Dermis microvascular lymphatic vessel endothelial cell (primary cell): ENCODE measurements at regions not wholly inside any gene's neighbourhood (a gene's known extent, or its start where the extent isn't known, plus 50 kb on each side); places are given as distances from the start of the nearest gene placed in this dataset.
"Not testable (repeated sequence)": the region's sequence is repeated elsewhere in the genome, so short reads cannot be mapped to it uniquely, and the experiment has no call there.

Experiments used
- DNase-seq, 2 donors: peaks; one replicate each; pipeline versions ENCODE4 v3.0.0 to v3.0.0-alpha.2; 2010; ENCODE audit warnings: low read depth in 2 of 2

DNA sequence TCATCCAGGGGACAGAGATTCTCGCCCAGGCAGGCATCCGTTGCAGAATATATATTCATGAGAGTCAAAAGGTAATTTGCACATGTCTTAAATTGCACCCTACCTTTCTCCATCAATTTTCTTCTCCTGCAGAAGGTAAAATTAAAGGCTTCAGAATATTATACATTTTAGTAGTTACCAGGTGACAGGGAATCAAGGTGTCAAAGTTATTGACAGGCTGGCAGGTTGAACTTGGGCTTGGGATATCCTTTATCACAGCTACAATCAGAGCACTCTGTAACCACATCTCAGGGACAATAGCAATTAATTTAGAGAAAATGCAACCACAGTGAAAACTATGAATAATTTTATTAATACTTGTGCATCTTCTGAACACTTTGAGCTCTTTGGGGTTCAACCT is 66.9 kb upstream of the GSC start:
- DNase-seq, result no peak

DNA sequence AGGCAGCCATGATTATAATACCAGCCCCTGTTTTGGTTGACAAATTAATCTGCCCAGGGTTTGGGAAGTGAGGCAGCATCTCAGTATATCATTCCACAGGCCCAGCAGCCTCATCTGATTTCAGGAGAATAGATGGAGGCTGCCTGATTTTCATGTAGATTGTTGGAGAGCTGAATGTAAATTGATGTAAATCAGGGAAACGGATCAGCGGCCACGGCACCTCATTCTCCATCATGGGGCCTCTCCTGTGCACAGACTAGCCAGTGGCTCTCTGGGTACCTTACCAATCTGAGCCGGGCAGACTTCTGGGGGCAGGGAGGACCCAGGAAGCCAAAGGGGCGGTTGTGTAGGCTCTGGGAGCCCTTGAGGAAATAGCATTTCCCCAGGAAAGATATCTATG is 63.7 kb upstream of the GSC start:
- DNase-seq, result no peak

DNA sequence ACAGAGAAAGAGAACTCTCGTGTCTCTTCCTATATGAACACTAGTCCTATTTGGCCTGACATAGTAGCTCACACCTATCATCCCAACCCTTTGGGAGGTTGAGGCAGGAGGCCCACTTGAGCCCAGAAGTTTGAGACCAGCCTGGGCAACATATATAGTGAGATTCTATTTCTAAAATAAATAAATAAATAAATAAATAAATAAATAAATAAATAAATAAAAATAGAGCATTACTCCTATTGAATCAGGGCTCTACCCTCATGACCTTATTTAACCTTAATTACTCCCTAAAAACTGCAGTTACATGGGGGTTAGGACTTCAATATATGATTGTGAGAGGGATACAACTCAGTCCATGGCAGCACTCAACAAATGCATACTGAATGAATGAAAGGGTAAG is 61.2 kb upstream of the GSC start:
- DNase-seq, result no peak

DNA sequence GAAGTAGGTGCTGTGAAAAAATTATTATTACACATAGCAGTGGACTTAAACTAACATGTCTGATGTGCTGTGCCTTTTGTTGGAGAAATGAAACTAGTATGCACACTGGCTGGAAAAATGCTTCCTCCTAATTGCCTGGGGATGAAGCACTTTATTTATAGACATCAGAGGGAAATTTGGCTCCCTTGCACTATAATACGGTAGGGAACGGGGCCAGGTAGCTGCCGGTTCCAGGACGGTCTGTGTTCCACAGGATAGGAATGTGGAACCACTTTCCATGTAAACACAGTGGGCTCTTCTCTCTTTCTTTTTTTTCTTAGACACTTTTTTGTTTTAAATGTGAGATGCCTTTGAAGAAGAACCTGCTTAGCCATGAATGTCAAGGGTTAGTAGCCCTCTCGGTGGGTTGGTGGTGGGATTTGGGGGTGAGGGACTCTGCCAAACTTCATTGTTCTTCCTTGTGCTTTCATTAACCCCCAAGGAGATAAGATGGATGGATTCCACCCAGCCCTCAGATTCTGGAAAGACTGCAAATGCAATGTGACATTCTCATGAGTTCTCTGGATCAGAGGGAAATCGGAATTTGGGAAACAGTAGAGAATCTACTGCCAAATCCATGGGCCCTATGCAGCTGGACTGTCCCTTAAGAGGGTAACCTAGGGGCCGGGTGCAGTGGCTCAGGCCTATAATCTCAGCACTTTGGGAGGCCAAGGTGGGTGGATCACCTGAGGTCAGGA is 58.0 kb upstream of the GSC start:
- DNase-seq, result no peak

DNA sequence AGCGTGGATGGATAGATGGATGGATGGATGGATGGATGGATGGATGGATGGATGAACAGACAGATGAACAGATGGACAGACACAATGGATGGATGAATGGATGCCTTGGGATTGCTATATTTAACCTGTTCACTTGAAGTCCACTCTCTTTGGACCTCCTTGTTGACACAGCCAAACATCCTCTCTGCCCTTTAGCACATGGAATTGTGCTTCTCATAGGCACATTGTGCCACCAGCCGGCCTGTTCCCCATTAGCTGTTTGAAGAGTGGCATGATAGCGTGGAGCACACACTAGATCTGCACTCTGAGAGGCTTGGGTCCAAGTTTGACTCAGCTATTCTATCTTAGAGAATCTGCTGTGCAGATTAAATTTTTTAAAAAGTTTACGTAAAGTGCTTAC is 56.9 kb upstream of the GSC start:
- DNase-seq, result no peak

DNA sequence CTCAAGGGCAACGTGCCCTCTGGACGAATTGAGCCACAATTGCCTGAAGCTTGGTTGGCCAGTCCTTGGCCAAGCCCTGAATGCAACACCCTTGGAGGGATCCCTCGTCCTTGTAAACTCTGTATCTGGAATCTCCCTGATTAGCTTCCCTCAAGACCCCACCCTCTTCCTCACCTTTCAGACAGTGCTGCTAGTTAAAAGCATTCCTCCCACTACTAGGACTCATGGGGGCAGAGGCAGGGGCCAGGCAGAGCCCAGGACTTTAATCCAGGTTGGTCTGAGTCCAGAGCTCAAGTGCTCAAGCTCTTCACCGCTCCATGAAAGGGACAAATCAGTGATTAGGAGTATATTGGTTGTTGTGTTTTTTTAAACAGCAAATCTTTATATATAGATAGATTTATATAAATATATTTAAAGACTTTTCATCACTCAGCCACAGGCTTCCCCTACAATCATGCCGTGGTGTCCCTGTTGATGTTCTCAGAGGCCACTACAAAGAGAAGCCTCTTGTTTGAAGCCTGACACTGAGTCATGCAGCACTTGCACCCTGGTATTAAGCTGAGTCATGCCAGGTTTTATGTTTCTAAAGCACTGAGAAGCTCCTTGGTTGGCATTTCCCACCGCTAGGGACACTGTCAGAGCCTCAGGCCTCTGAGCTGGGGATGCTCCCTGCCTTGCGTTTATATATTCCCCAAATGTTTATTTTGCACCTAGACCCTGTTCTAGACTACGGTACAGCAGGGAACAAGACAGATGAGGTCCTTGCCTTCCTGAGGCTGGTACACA is 53.8 kb upstream of the GSC start:
- no peak for DNase-seq

DNA sequence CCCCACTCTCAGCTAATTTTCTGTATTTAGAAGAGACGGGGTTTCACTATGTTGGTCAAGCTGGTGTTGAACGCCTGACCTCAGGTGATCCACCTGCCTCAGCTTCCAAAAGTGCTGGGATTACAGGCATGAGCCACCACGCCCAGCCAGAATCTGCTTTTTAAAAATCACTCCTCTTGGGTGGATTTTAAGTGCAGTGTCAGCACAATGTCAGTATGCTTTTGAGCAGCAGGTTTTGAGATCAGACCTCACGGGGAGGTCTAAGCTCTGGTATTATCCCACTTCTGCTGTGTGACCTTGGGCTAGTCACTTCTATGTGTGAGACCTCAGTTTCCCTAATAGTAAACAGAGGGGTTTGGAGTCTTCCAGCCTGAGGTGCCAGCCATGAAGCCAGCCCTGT is 51.8 kb upstream of the GSC start:
- DNase-seq, result no peak

DNA sequence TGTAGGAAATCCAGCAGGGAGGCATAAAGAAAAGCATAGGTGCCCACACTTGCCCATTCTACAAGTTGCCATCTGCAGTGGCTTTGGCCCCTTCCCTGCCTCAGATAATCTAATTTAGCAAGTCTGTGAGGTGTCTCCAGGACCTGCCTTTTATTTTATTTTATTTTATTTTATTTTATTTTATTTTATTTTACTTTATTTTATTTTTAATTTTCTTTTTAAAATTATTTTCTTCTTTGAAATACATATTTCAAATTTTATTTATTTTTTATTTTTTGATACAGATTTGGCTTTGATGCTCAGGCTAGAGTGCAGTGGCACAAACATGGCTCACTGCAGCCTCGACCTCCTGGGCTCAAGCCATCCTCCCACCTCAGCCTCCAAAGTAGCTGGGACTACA is 51.0 kb upstream of the GSC start:
- not testable (repeated sequence) for DNase-seq
